Heart left ventricle (tissue), 16 donors: ENCODE measurements at regions not wholly inside any gene's neighbourhood (a gene's known extent, or its start where the extent isn't known, plus 50 kb on each side); places are given as distances from the start of the nearest gene placed in this dataset.
A peak's percentile ranks its signal among the peaks of the same experiment; 100 is the strongest.

Source experiments
- ATAC-seq, 4 donors: fragments of 200-7000 bp; cut with Tn5 transposase; one replicate each; pipeline ENCODE4 v1.9.1; 2020 to 2022; ENCODE audit warnings: moderate library complexity in 4 of 4, mild to moderate bottlenecking in 3 of 4, moderate number of reproducible peaks in 1 of 4
- DNase-seq, 5 donors: peaks; one replicate each; pipeline ENCODE4 v3.0.0-alpha.2; 2020
- H3K27ac ChIP-seq, 12 donors: fragments of 200-600 bp; sonication (generic) in 4 of 12; one replicate each; pipeline versions ENCODE4 v1.5.0 to v1.8.0; 2016 to 2022; ENCODE audit warnings: mild to moderate bottlenecking in 2 of 12
- H3K27me3 ChIP-seq, 9 donors: fragments of 200-600 bp; sonication (generic) in 2 of 9; one replicate each; pipeline versions ENCODE4 v1.5.1 to v1.8.0; 2016 to 2022; ENCODE audit warnings: mild to moderate bottlenecking in 3 of 9
- H3K36me3 ChIP-seq, 9 donors: fragments of 200-600 bp; sonication (generic) in 2 of 9; one replicate each; pipeline versions ENCODE4 v1.5.0 to v1.8.0; 2018 to 2022; ENCODE audit warnings: mild to moderate bottlenecking in 2 of 9
- H3K4me1 ChIP-seq, 12 donors: fragments of 200-600 bp; sonication (generic) in 4 of 12; one replicate each; pipeline versions ENCODE4 v1.5.0 to v1.8.0; 2016 to 2022; ENCODE audit warnings: mild to moderate bottlenecking in 3 of 12
- H3K4me3 ChIP-seq, 12 donors: fragments of 200-600 bp; sonication (generic) in 4 of 12; one replicate each; pipeline versions ENCODE4 v1.5.0 to v1.8.0; 2017 to 2022; ENCODE audit warnings: mild to moderate bottlenecking in 9 of 12, moderate library complexity in 4 of 12
- H3K9me3 ChIP-seq, 12 donors: fragments of 200-600 bp; sonication (generic) in 4 of 12; one replicate each; pipeline versions ENCODE4 v1.5.0 to v1.8.0; 2016 to 2022; ENCODE audit warnings: mild to moderate bottlenecking in 1 of 12
- POLR2A ChIP-seq, 2 donors: fragments of 450-650 bp; IDR thresholded peaks; one replicate each; pipeline ENCODE4 v1.6.1; 2017; ENCODE audit warnings: antibody characterized with exemption in 2 of 2, mild to moderate bottlenecking in 2 of 2, moderate library complexity in 2 of 2
- WGBS, 4 donors: extraction: QIAGEN DNeasy Blood & Tissue Kit in 2 of 4; methylation state at CpG; one replicate each; pipeline versions ENCODE4 v1.1.5 to v1.1.7; 2013 to 2018; 5-methylcytosine and 5-hydroxymethylcytosine counted together
- intact Hi-C, 10 donors: fragments of 100-400 bp; cut with DNase I; formaldehyde crosslinking; loops; one replicate each; pipeline versions ENCODE4 v1.11.1 to v1.14.2; 2022
- TF ChIP-seq, protein P1 (sequence below), 12 donors: fragments of 200-600 bp; sonication (generic) in 4 of 12; IDR thresholded peaks; one replicate each; pipeline versions ENCODE4 v1.5.0 to v1.8.0; 2018 to 2022; ENCODE audit warnings: antibody characterized with exemption in 12 of 12, mild to moderate bottlenecking in 5 of 12
- donor health status: ischemic (EF 13 %, LVEDD 7.1; RV severe dilation, severe dysfunction).
- donor health status: healthy with polysubstance abuse.
- donor health status: DM: no; HTN: yes; CAD: no.
- donor health status: DM: no; HTN: no; CAD: no.
- donor health status: ischemic (EF 25% LVEDD 6.9; RV normal size, moderate dysfunction).
- donor health status: ischemic (EF 25% LVEDD 5.7; RV mildly dilated, moderate dysfunction).
- donor health status: healthy.
- donor health status: DM: yes; HTN: yes; CAD: no.
- donor health status: ischemic (EF 35%, LVEDD 5.7; RV mildly dilated, moderate dysfunction).
- donor health status: nonischemic (EF 11% LVEDD 7.7; RV severe dilation, severe dysfunction).
- donor health status: DM: yes; HTN: yes; CAD: no.
- donor health status: PGD.
- donor health status: ischemic (EF 29% LVEDD 5.4; RV normal size, mild dysfunction).
- donor health status: nonischemic (EF 23%, LVEDD 6.1; RV moderate dilation, normal function).

DNA sequence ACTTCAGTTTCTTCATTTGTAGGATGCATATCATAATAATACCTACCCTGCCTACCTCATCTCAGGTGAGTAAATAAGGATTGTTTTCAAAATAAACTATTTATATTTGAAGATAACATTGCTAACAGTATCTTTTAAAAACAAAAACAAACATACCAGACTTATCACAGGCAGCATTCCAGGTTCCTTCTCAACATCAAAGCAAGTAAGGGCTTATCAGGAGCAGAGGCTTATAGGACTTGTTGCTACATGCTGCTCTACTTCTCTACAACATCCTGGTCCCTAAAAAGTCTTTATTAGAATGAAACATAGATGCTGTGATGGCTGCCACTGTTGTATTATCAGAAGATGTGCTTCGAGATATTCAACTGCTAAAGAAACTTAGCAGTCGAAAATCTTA, 149.2 kb upstream of the PRDM1 start:
- Histone ChIP-seq H3K4me1 (peaks cover 0 to 3% (median 0%) of the 10 kb centered on the region in 12 donors), H3K27ac (no peak overlapping the region), H3K36me3 (no peaks in the 10 kb centered on the region), H3K27me3 (peaks cover 0 to 3% (median 0%) of the 10 kb centered on the region in 9 donors), H3K4me3 (no peak overlapping the region), H3K9me3 (no peaks in the 10 kb centered on the region)
- intact Hi-C loops: no loop called here
- TF ChIP-seq POLR2A (IDR thresholded peaks at IDR 0.05): no peak
- TF ChIP-seq, protein P1, sequence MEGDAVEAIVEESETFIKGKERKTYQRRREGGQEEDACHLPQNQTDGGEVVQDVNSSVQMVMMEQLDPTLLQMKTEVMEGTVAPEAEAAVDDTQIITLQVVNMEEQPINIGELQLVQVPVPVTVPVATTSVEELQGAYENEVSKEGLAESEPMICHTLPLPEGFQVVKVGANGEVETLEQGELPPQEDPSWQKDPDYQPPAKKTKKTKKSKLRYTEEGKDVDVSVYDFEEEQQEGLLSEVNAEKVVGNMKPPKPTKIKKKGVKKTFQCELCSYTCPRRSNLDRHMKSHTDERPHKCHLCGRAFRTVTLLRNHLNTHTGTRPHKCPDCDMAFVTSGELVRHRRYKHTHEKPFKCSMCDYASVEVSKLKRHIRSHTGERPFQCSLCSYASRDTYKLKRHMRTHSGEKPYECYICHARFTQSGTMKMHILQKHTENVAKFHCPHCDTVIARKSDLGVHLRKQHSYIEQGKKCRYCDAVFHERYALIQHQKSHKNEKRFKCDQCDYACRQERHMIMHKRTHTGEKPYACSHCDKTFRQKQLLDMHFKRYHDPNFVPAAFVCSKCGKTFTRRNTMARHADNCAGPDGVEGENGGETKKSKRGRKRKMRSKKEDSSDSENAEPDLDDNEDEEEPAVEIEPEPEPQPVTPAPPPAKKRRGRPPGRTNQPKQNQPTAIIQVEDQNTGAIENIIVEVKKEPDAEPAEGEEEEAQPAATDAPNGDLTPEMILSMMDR (IDR thresholded peaks at IDR 0.05): no peak
- no peak for ATAC-seq
- DNase-seq: no peak
- 80 to 93% (median 82%) methylated on average over 2 of the region's 2 CpGs for WGBS, 4 donors

DNA sequence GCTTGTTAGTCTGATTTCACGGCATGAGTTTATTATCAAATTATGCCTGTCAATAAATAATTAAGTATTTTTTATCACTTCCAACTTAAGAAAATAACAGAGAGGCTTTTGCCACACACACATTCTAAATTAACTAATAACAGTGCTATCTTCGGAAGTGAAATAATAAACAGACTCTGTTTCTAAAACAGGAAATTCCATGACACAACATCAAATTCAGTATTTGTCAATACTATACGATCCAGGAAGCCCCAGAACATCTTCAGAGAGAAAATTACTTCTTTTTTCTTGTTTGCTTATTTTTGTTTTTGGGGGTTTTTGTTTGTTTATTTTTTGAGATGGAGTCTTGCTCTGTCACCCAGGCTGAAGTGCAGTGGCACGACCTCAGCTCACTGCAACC, 150.7 kb upstream of the PRDM1 start:
- WGBS, 4 donors: 77 to 80% (median 79%) methylated on average over 4 of the region's 4 CpGs
- H3K27ac ChIP-seq: peak overlapping the region in 1 of 12 donors; percentile 2
- no peak for TF ChIP-seq POLR2A (IDR thresholded peaks at IDR 0.05)
- TF ChIP-seq, protein P1 (IDR thresholded peaks at IDR 0.05): no peak

DNA sequence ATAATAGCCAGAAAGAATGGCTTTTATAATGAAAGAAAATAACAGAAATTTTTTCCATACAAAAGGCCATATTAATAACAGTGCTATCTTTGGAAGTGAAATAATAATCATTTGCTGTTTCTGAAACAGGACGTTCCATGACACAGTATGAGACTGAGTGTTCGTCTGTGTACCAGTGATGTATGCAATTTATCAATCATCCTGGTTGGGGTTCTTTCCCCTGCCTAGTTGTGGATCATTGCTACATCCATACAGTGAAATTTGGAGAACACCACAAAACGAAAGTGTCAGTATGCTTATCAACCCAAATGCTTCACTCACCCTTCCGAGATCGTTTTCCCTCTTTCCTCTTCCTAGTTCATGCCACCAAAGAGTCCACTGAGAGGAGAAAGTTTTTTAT, 151.4 kb upstream of the PRDM1 start:
- ATAC-seq: no peak
- intact Hi-C loops: no loop called here
- Histone ChIP-seq H3K27ac (peak overlapping the region in 1 of 12 donors; percentile 2), H3K4me1 (peaks cover 0 to 4% (median 0%) of the 10 kb centered on the region in 12 donors), H3K9me3 (no peaks in the 10 kb centered on the region), H3K4me3 (no peak overlapping the region), H3K36me3 (no peaks in the 10 kb centered on the region), H3K27me3 (peaks cover 0 to 3% (median 0%) of the 10 kb centered on the region in 9 donors)
- DNase-seq: no peak
- TF ChIP-seq POLR2A (IDR thresholded peaks at IDR 0.05): no peak
- TF ChIP-seq, protein P1 (IDR thresholded peaks at IDR 0.05): no peak
- WGBS, 4 donors: 83 to 88% (median 86%) methylated on average over 5 of the region's 5 CpGs

More for the DNA sequence above, 150.7 kb upstream of the PRDM1 start:
- Histone ChIP-seq H3K27me3 (peaks cover 0 to 3% (median 0%) of the 10 kb centered on the region in 9 donors), H3K36me3 (no peaks in the 10 kb centered on the region), H3K9me3 (no peaks in the 10 kb centered on the region), H3K4me3 (no peak overlapping the region), H3K4me1 (peaks cover 0 to 4% (median 0%) of the 10 kb centered on the region in 12 donors)
- DNase-seq (no peak), ATAC-seq (no peak)
- intact Hi-C loops: no loop called here

DNA sequence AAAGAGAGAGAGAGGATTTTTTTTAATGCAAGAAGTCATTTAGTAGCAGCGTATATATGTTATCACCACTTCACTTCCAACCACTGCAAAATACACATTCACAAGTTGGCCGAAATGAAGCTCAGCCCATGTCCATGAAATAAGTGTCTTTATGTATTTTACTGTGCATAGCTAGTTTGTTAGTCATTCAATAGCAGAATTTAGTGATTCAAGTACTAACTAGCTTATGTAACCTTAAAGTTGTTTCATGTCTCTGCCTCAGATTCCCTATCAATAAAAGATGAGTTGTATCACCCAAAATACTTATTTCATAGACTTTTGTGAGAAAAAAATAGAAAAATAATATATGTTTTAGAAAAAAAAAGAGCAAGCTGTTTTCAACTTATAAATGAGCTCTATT, 153.7 kb upstream of the PRDM1 start:
- Histone ChIP-seq H3K4me1 (peaks cover 0 to 4% (median 0%) of the 10 kb centered on the region in 12 donors), H3K27ac (no peak overlapping the region), H3K27me3 (peaks cover 0 to 3% (median 0%) of the 10 kb centered on the region in 9 donors), H3K4me3 (no peak overlapping the region), H3K9me3 (no peaks in the 10 kb centered on the region), H3K36me3 (no peaks in the 10 kb centered on the region)
- intact Hi-C loops: no loop called here
- 81 to 90% (median 85%) methylated on average over 2 of the region's 2 CpGs for WGBS, 4 donors
- ATAC-seq: no peak
- no peak for DNase-seq
- TF ChIP-seq, protein P1 (IDR thresholded peaks at IDR 0.05): no peak
- TF ChIP-seq POLR2A (IDR thresholded peaks at IDR 0.05): no peak
